ENCODE measurements at regions not wholly inside any gene's neighbourhood (a gene's known extent, or its start where the extent isn't known, plus 50 kb on each side); places are given as distances from the start of the nearest gene placed in this dataset.

DNA sequence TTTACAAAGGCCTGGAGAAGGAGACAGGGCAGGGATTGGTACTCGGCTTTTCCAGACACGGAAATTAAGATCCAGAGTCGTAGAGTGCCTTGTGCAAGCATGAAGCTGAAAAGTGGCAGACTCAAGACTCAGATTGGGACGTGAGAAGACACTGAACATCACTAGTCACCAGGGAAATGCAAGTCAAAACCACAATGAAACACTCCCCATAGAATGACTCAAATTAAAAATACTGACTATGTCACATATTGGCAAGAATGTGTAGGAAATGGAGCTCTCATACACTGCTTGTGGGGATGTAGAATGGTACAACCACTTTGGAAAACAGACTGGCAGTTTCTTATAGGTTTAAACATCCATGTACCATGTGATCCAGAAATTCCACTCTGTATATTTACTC is 472.0 kb downstream of the RPS24 start:
- TF ChIP-seq CTCF (IDR thresholded peaks at IDR 0.05) (no peak), POLR2A (IDR thresholded peaks at IDR 0.05) (no peak)
